Endothelial cell (in vitro differentiated cells): ENCODE measurements at regions not wholly inside any gene's neighbourhood (a gene's known extent, or its start where the extent isn't known, plus 50 kb on each side); places are given as distances from the start of the nearest gene placed in this dataset.

Source experiments
- DNase-seq: peaks from one replicate; pipeline ENCODE4 v3.0.0; 2021; ENCODE audit warnings: low spot score
- H3K27ac Mint-ChIP-seq: one replicate; pipeline ENCODE4 v1.8.0; 2021; ENCODE audit warnings: mixed read lengths, inconsistent platforms; ENCODE audit not compliant: unreplicated experiment
- H3K27me3 Mint-ChIP-seq: one replicate; pipeline ENCODE4 v1.8.0; 2021; ENCODE audit warnings: mild to moderate bottlenecking, moderate library complexity, mixed read lengths, inconsistent platforms; ENCODE audit not compliant: unreplicated experiment
- H3K36me3 Mint-ChIP-seq: one replicate; pipeline ENCODE4 v1.8.0; 2021; ENCODE audit warnings: mild to moderate bottlenecking, low read depth, mixed read lengths, inconsistent platforms; ENCODE audit not compliant: unreplicated experiment
- H3K4me1 Mint-ChIP-seq: one replicate; pipeline ENCODE4 v1.8.0; 2021; ENCODE audit warnings: mild to moderate bottlenecking, mixed read lengths, inconsistent platforms; ENCODE audit not compliant: unreplicated experiment
- H3K4me3 Mint-ChIP-seq: one replicate; pipeline ENCODE4 v1.8.0; 2021; ENCODE audit warnings: mild to moderate bottlenecking, mixed read lengths, inconsistent platforms; ENCODE audit not compliant: unreplicated experiment
- H3K9me3 Mint-ChIP-seq: one replicate; pipeline ENCODE4 v1.8.0; 2021; ENCODE audit warnings: mixed read lengths, inconsistent platforms; ENCODE audit not compliant: unreplicated experiment
- CTCF ChIP-seq: fragments of 200-600 bp; sonication (generic); IDR thresholded peaks from one replicate; pipeline ENCODE4 v1.5.0; 2021; ENCODE audit warnings: antibody characterized with exemption; ENCODE audit not compliant: unreplicated experiment

- Mint-ChIP-seq H3K4me1 (no peaks in the 10 kb centered on the region), H3K4me3 (no peak overlapping the region), H3K27me3 (no peaks in the 10 kb centered on the region), H3K27ac (no peak overlapping the region), H3K36me3 (no peaks in the 10 kb centered on the region), H3K9me3 (no peaks in the 10 kb centered on the region)
- no peak for DNase-seq
- no peak for TF ChIP-seq CTCF
Measured at GRCh38 chr6:971981-972640, 279.2 kb upstream of the EXOC2 start.

- H3K27me3 Mint-ChIP-seq, result no peaks in the 10 kb centered on the region
- H3K4me3 Mint-ChIP-seq, result no peak overlapping the region
- H3K9me3 Mint-ChIP-seq, result no peaks in the 10 kb centered on the region
- no peaks in the 10 kb centered on the region for H3K36me3 Mint-ChIP-seq
- no peak for TF ChIP-seq CTCF
- no peak for DNase-seq
- H3K27ac Mint-ChIP-seq, result no peak overlapping the region
- no peaks in the 10 kb centered on the region for H3K4me1 Mint-ChIP-seq
Measured at GRCh38 chr6:968791-969190, 275.9 kb upstream of the EXOC2 start.

- TF ChIP-seq CTCF, result no peak
- Mint-ChIP-seq H3K9me3 (no peaks in the 10 kb centered on the region), H3K27ac (no peak overlapping the region), H3K4me1 (no peaks in the 10 kb centered on the region), H3K27me3 (no peaks in the 10 kb centered on the region), H3K36me3 (no peaks in the 10 kb centered on the region), H3K4me3 (no peak overlapping the region)
- no peak for DNase-seq
Measured at GRCh38 chr6:967701-968100, 274.8 kb upstream of the EXOC2 start.

GRCh38 chr6:965343-965742 is 272.4 kb upstream of the EXOC2 start:
- H3K4me3 Mint-ChIP-seq, result no peak overlapping the region
- H3K27me3 Mint-ChIP-seq, result no peaks in the 10 kb centered on the region
- TF ChIP-seq CTCF, result no peak
- no peaks in the 10 kb centered on the region for H3K4me1 Mint-ChIP-seq
- no peak for DNase-seq
- H3K27ac Mint-ChIP-seq, result no peak overlapping the region
- H3K36me3 Mint-ChIP-seq, result no peaks in the 10 kb centered on the region
- no peaks in the 10 kb centered on the region for H3K9me3 Mint-ChIP-seq

GRCh38 chr6:963456-963855 is 270.5 kb upstream of the EXOC2 start:
- no peaks in the 10 kb centered on the region for H3K4me1 Mint-ChIP-seq
- H3K9me3 Mint-ChIP-seq, result no peaks in the 10 kb centered on the region
- no peaks in the 10 kb centered on the region for H3K36me3 Mint-ChIP-seq
- no peak for TF ChIP-seq CTCF
- no peaks in the 10 kb centered on the region for H3K27me3 Mint-ChIP-seq
- H3K27ac Mint-ChIP-seq, result no peak overlapping the region
- no peak for DNase-seq
- no peak overlapping the region for H3K4me3 Mint-ChIP-seq
